Fibroblast of peridontal ligament (primary cell): ENCODE measurements at regions not wholly inside any gene's neighbourhood (a gene's known extent, or its start where the extent isn't known, plus 50 kb on each side); places are given as distances from the start of the nearest gene placed in this dataset.

Source experiments
- DNase-seq: peaks from one replicate; pipeline ENCODE4 v3.0.0-alpha.2; 2010; ENCODE audit errors: extremely low read depth

DNA sequence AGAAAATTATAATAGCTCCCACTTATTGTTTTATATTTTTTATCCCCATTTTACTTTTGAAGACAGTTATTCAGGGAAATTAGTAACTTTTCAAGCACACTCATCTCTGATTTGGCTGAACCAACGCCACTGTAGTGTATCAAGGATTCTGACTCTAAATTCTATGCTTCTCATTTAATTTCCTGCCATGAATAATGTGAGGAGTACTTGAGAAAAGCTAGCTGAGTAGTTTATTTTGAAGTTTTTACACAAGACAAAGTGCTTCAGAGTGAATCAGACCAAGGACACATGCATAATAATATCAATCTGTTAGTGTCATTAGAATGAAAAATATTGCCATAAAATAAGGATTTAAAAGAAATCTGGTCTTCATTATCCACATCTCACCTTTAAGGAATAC, 329.9 kb downstream of the SLITRK6 start:
- no peak for DNase-seq

DNA sequence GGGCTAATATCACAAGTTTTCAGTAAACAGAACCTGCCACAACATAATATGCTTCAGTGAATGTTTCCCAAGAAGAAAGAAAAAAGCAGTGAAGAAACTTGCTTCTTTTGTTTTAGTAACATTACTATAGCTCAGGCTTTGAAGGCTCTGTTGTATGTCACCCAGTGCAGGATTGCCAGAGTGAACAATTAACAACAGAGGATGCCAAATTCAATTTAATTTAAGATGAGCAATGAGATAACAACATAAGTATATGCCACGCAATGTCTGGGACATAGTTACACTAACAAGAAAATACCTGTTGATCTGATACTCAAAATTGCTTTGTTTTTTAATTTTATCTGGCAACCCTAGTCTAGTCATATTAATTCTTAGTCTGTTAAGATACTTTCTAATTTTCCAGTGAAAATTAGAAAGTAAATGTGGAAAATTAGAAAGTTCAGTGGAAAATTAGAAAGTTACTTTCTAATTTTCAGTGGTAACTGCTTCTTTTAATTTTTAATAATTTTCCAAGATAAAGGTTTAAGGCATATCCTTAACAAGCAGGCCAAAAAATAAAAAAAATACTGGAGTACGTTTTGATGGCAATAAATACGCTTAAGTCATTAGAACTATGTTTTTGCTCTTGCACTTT, 336.3 kb downstream of the SLITRK6 start:
- no peak for DNase-seq

DNA sequence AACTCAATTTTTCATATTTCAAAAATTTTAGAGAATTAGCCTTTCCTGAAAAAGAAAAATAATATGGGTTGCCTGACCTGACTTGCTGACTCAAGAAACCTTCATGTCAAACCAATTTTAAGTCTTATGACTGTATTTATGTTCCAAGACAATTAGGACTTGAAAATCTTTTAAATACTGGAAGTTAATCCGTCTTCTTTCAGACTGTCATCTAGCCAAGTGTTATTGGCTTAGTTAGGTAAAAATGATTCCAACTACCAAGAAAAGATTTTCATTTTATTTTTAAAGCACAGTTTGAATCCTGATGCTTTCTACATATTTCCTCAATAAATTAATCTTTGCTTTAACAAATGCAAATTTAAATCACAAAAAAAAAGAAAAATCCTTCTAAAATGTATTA, 337.6 kb downstream of the SLITRK6 start:
- DNase-seq: no peak

DNA sequence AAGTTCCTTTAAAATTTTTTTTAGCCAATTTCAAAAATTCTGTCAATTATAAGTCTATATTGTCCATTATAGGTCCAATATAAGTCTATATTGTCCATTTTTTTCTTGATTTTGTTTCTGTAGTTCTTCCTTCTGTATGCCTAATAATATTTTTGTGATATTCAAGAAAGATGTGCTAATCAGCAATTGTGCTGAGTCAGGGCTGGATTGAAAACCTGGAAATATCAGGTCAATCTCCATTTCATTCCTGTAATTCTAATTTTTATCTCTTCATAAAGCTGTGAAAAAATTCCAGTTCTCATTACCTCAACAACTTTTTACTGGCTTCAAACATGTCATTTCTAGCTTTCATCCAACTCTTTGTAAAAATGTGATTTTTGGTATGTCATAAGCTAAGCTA, 353.7 kb downstream of the SLITRK6 start:
- DNase-seq: no peak

DNA sequence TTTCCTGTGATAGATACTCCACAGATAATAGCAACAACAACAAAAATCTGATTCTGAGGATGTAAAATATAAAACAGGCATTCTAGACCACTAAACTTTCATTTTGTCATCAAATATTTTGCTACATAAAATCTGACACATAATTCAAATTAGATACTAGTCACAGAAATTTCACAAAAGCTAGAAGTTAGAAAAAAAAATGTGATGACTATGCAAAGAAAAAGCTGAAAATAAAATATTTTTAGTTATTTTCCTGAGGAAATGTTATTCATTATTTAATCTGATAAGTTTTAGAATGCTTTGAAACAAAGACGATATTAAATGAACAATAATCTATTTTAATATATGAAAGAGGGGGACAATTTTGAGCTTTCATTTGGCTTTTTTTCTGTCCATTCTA, 357.2 kb downstream of the SLITRK6 start:
- no peak for DNase-seq

DNA sequence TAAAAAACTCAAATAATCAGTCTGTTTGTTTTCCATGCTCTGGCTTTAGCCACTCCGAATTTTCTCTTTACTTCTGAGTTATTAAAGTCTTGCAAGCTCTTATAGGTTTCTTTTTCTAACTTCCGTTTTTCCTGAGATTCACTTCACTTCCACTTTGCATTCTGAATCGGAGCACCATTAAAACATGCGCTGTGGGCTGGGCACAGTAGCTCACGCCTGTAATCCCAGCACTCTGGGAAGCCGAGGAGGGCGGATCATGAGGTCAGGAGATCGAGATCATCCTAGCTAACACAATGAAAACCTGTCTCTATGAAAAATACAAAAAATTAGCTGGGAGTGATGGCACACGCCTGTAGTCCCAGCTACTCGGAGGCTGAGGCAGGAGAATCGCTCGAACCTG, 357.9 kb downstream of the SLITRK6 start:
- no peak for DNase-seq

DNA sequence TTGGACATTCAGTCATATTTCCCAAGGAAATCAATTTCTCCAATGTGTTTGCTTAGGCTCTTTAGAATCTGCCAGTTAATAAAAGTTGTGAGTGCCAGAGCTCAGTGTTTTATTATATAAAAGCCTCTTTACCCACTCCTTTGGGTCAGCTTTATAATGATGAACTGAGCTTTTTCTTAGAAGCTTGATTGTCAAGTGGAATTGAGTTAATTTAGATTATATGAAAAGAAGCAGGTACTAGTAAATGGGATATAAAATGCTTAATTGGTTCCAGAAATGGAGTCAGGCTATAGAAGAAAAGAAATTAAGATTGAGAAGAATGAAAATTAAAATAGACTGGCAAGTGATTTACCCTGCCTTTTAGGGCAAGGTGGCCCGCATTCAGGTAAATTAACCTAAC, 363.2 kb downstream of the SLITRK6 start:
- DNase-seq: no peak

DNA sequence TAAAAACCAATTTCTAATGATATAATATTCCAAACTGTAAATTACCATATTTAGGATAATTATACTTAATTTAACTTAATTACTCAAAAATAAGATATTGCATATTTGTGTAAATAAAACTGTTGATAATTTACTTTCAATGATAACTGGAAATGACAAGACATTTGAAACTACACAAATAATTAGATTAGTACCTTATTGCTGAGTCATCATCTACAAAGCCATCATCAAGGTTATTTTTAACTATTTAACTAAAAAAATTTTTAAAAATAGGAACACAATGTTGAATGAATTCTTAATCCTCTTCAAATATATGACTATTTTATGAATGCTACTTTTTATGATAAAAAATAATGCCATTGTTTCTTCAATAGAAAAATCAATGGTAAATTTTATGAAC, 364.3 kb downstream of the SLITRK6 start:
- no peak for DNase-seq

DNA sequence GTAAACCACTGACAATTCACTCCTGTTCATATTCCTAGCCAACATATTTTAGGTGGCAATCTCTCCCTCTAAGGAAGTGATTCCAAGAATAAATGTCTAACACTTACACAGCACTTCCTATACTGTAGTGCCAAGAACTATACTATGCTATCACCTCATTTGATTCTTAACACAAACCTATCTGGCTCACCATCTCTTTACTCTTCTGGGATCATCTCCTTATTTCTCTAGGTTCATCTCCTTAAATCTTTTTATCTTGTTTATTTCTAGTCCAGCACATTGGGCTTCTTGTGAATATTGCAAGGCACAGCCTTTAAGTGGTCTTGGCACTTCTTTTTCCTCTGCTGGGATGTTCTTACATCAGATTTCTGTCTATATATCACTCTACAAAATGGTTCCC, 366.3 kb downstream of the SLITRK6 start:
- no peak for DNase-seq

DNA sequence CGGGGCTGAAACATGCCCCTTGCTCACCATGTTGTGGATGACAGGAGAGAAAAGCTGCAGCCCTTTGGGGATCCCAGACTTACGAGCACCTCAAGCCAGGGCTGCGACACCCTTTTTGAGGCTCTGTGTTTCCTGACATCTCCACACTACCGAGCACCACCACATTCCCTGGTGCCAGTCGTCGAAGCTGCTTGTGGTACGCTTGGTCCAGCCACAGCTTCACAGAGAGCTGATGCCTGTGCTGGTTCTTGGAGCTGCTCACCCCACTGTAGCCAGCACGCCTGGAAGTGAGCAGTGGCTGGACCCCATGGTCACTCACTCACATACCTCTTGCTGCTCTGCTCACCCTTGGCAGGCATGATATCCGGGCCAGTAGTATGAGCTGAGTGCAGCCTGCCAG, 367.5 kb downstream of the SLITRK6 start:
- no peak for DNase-seq

DNA sequence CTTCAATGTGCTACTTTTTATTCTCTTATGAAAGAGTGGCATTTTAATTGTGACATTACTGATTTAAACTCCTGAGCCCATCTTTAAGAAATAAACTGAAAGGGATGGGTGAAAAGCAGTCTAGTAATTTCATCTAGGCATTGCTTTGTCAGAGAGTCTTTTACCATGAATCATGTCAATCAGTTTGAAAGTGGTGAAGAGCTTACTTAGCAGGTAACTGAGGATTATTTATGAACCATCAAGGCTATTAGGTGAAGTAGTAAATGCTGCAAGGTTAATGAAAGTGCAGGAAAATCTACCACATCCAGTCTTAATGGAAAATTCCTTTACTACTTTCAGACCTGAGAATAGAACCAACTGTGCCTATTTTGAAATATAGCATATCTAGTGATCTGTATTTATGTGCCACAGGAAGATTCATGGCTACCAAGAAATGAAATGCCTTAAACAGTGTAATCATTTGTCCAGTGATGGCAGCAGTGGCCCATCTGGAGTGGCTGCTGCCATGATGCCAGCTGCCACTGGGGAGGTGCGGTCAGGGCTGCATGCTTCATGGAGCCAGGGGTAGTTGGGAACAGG, 368.9 kb downstream of the SLITRK6 start:
- no peak for DNase-seq

DNA sequence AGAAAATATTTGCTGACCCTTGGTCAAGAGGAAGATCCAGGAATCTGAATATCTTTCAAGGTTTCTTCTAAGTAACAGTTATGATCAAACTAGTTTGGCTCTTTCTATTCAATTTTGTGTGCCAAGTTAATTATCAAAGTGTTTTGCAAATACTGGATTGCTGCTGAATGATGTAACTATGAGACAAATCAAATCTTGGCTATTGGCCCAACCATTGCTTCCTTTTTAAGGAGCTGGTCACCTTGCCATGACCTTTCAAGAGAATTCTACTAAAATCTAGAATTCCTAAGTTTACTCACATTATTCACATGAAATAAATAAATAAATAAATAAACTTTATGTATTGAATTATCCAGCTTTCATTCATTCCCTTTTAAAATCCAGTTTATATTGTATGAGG, 371.8 kb downstream of the SLITRK6 start:
- peak; percentile 53 for DNase-seq

DNA sequence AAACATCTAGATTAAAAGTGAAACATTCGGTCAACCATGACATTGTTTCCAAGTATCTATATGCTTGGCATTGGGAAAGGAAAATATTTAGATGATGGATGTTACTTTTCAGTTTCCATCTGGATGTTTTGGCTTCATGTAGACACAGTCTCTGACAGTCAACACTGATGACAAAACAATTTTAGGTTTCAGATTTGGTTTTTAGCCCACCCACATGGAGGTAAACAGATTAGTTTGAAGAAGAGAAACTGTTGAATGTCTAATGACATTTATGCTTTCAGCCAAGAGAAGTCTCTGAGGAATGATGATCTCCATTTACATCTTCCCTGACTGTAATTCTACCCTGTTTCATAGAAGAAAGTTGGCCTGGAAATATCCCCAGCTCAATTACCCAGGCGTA, 379.1 kb downstream of the SLITRK6 start:
- DNase-seq: peak; percentile 60

DNA sequence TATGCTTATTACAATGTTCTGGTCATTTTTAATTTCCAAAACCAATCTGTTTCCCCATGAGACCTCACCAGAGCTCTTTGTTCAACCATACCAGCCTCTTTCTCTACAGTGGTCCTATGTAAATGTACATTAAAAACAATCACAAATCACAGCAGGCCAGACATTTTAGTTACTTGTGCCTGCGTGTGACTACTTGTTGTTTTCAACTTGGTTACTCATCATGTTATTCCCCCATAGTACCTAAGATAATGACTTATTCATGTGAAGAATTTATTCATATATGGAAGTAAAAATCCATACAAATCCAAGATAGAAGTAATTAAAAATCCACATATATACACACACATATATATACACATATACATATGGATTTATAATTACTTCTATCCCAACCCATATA, 379.6 kb downstream of the SLITRK6 start:
- no peak for DNase-seq

DNA sequence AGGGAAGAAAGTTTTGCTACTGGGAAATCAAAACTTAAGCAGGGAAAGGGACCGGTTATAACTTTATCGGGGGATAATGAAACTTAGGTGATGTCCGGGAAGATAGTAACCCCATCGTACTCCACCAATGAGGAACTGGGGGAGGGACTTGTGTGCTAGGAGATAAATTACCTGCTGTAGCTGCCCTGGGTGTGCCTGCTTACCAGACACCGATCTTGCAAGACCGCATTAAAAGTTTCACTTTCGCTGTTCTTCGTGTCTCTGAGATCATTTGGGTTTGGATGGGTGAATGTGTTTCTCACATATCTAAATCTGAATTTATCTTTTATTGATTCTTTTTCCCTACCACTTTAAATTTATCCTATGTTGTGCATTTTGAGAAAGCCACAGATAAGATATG, 381.4 kb downstream of the SLITRK6 start:
- DNase-seq: no peak

DNA sequence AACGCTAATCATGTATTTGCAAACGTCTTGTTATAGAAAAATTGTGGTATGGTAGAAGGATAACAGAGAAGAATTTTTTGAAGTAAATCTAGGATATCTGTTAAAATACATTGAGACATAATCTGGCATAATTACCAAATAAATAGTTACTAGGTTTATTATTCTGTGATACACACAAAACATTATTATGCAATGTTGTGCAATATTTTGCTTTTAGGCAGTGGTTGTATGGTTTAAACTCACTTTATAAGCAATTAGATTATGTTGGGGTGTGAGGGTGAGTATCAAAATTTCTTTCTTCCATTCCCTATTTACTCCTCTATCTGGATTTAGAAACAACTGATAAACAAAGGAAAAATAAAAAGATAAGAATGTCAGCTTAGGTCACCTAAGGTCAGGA, 385.6 kb downstream of the SLITRK6 start:
- no peak for DNase-seq

DNA sequence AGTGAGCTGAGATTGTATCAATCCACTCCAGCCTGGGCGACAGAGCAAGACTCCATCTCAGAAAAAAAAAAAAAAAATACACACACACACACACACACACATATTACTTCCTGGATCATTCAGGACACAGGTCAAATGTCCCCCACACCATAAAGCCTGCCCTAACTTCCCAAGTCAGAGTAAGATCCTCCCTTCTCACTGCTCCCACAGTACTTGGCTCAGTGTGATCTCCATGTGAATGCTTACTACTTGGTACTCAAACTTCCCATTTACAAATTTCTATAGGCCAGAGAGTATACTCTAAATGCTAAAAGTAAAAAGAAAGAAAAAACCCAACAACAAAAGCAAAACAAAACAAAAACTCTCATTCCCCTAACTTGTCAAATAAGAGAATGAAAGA, 386.8 kb downstream of the SLITRK6 start:
- DNase-seq: no peak

DNA sequence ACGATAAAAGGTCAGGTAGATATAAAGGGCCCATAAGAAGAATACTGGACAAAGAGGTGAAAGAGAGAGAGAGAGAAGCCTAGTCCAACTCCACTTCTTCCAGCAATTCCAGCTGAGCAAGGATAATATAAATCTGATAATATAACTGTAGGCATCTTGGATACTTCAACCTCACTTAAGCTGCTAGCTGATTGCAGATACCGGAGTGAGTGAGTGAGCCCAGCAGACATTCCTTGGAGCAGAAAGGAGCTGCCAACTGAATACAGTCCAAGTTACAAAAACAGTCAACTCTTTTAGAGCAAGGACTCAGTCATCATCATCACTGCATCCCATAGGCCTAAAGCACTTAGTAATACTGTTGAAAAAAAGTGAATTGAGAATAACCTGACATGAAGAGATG, 387.6 kb downstream of the SLITRK6 start:
- peak; percentile 64 for DNase-seq

DNA sequence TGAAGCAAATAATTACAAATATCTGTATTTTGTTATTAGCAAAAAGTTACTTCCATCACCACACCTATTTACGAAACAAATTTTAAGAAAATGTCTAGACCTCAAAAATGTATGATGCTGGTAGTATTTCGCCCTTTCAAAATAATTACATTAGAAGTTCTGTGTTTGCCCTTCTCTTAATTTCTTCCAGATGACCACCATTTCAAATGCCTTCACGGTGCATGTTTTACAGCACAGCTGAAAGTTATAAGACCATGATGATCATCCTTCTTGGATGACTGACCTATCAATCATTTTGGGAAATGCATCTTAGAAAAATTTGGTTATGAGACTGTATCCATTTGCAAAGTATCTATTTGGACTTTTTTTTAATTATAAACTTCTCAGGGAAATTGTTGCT, 390.8 kb downstream of the SLITRK6 start:
- DNase-seq: peak; percentile 67

DNA sequence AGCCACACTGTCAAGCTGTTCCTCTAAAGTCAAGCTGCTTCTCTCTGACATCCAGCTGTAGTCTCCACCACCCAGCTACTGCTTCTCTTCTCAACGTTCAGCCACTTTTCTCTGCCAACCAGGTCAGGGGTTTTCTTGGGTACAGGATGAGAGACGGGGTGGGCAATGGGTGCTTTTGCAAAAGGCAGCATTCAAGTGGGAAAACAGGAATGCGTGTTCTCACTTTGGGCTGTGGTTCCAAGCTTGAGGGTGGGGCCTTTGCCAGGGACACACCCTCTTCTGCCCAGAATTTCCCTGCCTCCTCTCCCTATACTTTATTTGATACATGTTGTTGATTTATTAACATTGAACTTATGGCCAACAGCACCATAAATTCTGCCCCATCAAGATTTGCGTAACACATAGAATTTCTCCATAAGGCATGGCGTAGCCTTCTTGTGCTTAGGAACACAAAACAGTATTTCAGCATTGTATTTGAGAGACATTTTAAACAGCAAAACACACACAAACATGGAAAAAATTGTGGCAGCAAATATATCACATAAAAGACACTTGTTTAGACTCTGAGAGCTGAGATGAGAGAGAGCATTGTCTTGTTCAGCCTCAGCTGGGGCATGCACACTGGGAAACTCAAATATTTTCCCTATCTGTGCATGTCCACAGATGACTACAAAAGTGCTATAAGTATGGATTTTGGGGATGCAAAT, 392.8 kb downstream of the SLITRK6 start:
- no peak for DNase-seq

DNA sequence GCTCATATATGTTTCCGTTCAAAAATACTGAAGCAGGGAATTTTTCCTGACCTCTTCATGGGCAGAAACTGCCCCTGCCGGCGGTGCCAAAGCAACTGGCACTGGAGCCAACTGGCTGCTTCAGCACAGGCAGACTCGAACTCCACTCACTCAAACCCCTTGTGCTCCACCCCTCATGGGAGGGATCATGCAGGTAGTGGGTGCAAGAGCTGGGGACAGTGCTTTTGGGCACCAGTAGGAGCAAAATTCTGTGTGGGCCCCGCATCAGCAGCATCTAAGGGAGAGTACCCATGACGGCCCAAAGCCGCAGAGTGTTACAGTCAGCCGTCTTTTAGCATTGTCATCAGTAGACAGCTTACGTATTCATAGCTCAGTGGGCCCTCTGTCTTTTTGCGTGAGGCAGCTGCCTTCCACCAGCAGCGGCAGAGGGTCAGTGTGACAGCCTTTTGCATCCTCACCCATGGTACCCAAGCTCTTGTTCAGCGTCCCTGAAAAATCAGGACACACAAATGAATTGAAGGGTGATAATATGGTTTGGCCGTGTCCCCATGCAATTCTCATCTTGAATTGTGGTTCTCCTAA, 393.8 kb downstream of the SLITRK6 start:
- no peak for DNase-seq

DNA sequence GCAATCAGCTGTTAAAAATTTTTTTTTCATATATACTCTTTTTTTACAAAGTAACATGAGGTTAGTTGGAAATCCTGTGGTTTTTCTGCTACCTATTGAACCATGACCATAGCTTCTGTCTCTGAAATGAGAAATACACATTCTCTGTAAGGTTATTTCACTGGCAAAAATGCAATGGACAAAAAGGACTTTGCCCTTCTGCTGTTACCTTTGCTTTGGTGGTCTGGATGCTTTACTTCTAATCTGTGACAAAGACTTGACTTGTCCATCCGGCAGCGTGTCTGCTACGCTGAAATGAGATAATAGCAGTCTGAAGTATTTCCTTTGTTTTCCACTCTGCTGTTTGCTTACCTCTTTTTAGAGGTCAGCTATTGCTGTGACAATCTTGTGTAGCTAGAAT, 412.8 kb downstream of the SLITRK6 start:
- DNase-seq: no peak

DNA sequence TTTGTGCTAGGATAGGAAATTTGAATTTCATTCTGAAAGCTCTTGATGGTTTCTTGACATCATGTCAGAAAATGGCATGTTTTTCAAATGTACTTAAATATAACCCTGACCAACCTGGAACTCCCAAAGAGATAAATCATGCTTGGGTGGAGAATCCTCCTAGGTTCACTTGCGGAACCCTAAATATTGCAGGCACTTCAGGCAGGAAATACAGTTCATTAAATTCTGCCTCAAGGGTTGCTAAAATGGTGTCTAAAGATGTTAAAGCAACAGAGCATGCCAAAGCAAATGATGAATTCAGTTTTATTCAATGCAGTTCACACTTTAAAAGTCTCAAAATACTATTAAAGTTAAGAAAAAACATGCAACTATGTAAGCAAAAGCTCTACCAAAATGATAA, 415.9 kb downstream of the SLITRK6 start:
- DNase-seq: no peak
